Heart left ventricle (tissue), 16 donors: ENCODE measurements at regions not wholly inside any gene's neighbourhood (a gene's known extent, or its start where the extent isn't known, plus 50 kb on each side); places are given as distances from the start of the nearest gene placed in this dataset.

Experiments used
- ATAC-seq, 4 donors: fragments of 200-7000 bp; cut with Tn5 transposase; one replicate each; pipeline ENCODE4 v1.9.1; 2020 to 2022; ENCODE audit warnings: moderate library complexity in 4 of 4, mild to moderate bottlenecking in 3 of 4, moderate number of reproducible peaks in 1 of 4
- DNase-seq, 5 donors: peaks; one replicate each; pipeline ENCODE4 v3.0.0-alpha.2; 2020
- H3K27ac ChIP-seq, 12 donors: fragments of 200-600 bp; sonication (generic) in 4 of 12; one replicate each; pipeline versions ENCODE4 v1.5.0 to v1.8.0; 2016 to 2022; ENCODE audit warnings: mild to moderate bottlenecking in 2 of 12
- H3K27me3 ChIP-seq, 9 donors: fragments of 200-600 bp; sonication (generic) in 2 of 9; one replicate each; pipeline versions ENCODE4 v1.5.1 to v1.8.0; 2016 to 2022; ENCODE audit warnings: mild to moderate bottlenecking in 3 of 9
- H3K36me3 ChIP-seq, 9 donors: fragments of 200-600 bp; sonication (generic) in 2 of 9; one replicate each; pipeline versions ENCODE4 v1.5.0 to v1.8.0; 2018 to 2022; ENCODE audit warnings: mild to moderate bottlenecking in 2 of 9
- H3K4me1 ChIP-seq, 12 donors: fragments of 200-600 bp; sonication (generic) in 4 of 12; one replicate each; pipeline versions ENCODE4 v1.5.0 to v1.8.0; 2016 to 2022; ENCODE audit warnings: mild to moderate bottlenecking in 3 of 12
- H3K4me3 ChIP-seq, 12 donors: fragments of 200-600 bp; sonication (generic) in 4 of 12; one replicate each; pipeline versions ENCODE4 v1.5.0 to v1.8.0; 2017 to 2022; ENCODE audit warnings: mild to moderate bottlenecking in 9 of 12, moderate library complexity in 4 of 12
- H3K9me3 ChIP-seq, 12 donors: fragments of 200-600 bp; sonication (generic) in 4 of 12; one replicate each; pipeline versions ENCODE4 v1.5.0 to v1.8.0; 2016 to 2022; ENCODE audit warnings: mild to moderate bottlenecking in 1 of 12
- POLR2A ChIP-seq, 2 donors: fragments of 450-650 bp; IDR thresholded peaks; one replicate each; pipeline ENCODE4 v1.6.1; 2017; ENCODE audit warnings: antibody characterized with exemption in 2 of 2, mild to moderate bottlenecking in 2 of 2, moderate library complexity in 2 of 2
- WGBS, 4 donors: extraction: QIAGEN DNeasy Blood & Tissue Kit in 2 of 4; methylation state at CpG; one replicate each; pipeline versions ENCODE4 v1.1.5 to v1.1.7; 2013 to 2018; 5-methylcytosine and 5-hydroxymethylcytosine counted together
- intact Hi-C, 10 donors: fragments of 100-400 bp; cut with DNase I; formaldehyde crosslinking; loops; one replicate each; pipeline versions ENCODE4 v1.11.1 to v1.14.2; 2022
- TF ChIP-seq, protein P1 (sequence below), 12 donors: fragments of 200-600 bp; sonication (generic) in 4 of 12; IDR thresholded peaks; one replicate each; pipeline versions ENCODE4 v1.5.0 to v1.8.0; 2018 to 2022; ENCODE audit warnings: antibody characterized with exemption in 12 of 12, mild to moderate bottlenecking in 5 of 12
- donor health status: ischemic (EF 13 %, LVEDD 7.1; RV severe dilation, severe dysfunction).
- donor health status: healthy with polysubstance abuse.
- donor health status: DM: no; HTN: yes; CAD: no.
- donor health status: DM: no; HTN: no; CAD: no.
- donor health status: ischemic (EF 25% LVEDD 6.9; RV normal size, moderate dysfunction).
- donor health status: ischemic (EF 25% LVEDD 5.7; RV mildly dilated, moderate dysfunction).
- donor health status: healthy.
- donor health status: DM: yes; HTN: yes; CAD: no.
- donor health status: ischemic (EF 35%, LVEDD 5.7; RV mildly dilated, moderate dysfunction).
- donor health status: nonischemic (EF 11% LVEDD 7.7; RV severe dilation, severe dysfunction).
- donor health status: DM: yes; HTN: yes; CAD: no.
- donor health status: PGD.
- donor health status: ischemic (EF 29% LVEDD 5.4; RV normal size, mild dysfunction).
- donor health status: nonischemic (EF 23%, LVEDD 6.1; RV moderate dilation, normal function).

DNA sequence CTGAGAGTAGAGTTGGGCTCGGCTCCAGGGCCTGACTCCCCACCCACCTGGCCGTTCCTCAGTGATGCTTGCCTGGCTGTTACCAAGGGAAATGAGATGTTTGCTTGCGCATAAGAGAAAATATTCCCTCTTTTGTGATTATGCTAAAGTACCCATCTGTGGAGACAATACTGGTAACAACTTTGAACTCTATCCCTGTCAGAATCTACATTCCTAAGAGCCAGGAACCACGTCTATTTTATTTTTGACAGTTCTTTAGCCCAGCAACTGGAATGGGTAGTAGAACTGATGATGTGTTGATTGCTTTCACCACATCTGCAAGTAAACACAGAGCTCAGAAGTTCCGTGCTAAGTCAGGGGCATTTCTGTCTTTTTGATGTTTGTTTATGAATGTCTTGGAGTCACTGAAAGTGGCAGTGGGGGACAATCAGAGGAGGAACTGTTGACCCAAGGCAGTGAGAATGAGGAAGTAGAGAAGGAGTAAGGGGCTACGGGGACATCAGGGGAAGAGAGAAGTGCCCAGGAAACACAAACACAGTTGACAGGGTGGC lies 348.3 kb upstream of the SOX11 start:
- no peak for TF ChIP-seq POLR2A (IDR thresholded peaks at IDR 0.05)
- TF ChIP-seq, protein P1, sequence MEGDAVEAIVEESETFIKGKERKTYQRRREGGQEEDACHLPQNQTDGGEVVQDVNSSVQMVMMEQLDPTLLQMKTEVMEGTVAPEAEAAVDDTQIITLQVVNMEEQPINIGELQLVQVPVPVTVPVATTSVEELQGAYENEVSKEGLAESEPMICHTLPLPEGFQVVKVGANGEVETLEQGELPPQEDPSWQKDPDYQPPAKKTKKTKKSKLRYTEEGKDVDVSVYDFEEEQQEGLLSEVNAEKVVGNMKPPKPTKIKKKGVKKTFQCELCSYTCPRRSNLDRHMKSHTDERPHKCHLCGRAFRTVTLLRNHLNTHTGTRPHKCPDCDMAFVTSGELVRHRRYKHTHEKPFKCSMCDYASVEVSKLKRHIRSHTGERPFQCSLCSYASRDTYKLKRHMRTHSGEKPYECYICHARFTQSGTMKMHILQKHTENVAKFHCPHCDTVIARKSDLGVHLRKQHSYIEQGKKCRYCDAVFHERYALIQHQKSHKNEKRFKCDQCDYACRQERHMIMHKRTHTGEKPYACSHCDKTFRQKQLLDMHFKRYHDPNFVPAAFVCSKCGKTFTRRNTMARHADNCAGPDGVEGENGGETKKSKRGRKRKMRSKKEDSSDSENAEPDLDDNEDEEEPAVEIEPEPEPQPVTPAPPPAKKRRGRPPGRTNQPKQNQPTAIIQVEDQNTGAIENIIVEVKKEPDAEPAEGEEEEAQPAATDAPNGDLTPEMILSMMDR (IDR thresholded peaks at IDR 0.05): no peak
- DNase-seq: no peak
- Histone ChIP-seq H3K9me3 (no peaks in the 10 kb centered on the region), H3K4me3 (no peak overlapping the region), H3K36me3 (no peaks in the 10 kb centered on the region), H3K27me3 (no peaks in the 10 kb centered on the region), H3K27ac (no peak overlapping the region), H3K4me1 (no peaks in the 10 kb centered on the region)
- no peak for ATAC-seq
- WGBS, 4 donors: 59 to 72% (median 70%) methylated on average over 6 of the region's 6 CpGs
- intact Hi-C loops: no loop called here

- no peak for DNase-seq
- Histone ChIP-seq H3K9me3 (no peaks in the 10 kb centered on the region), H3K36me3 (no peaks in the 10 kb centered on the region), H3K27ac (no peak overlapping the region), H3K27me3 (no peaks in the 10 kb centered on the region), H3K4me1 (no peaks in the 10 kb centered on the region), H3K4me3 (no peak overlapping the region)
- intact Hi-C loops: no loop called here
- ATAC-seq: no peak
- TF ChIP-seq, protein P1 (IDR thresholded peaks at IDR 0.05): no peak
- TF ChIP-seq POLR2A (IDR thresholded peaks at IDR 0.05): no peak
- WGBS, 4 donors: 74 to 76% (median 75%) methylated on average over 2 of the region's 2 CpGs
Observed at GRCh38 chr2:5352286-5352685, 339.9 kb upstream of the SOX11 start.

GRCh38 chr2:5353565-5353964 lies 338.6 kb upstream of the SOX11 start:
- H3K27ac ChIP-seq: no peak overlapping the region
- intact Hi-C loops: no loop called here
- H3K36me3 ChIP-seq: no peaks in the 10 kb centered on the region
- H3K4me3 ChIP-seq: no peak overlapping the region
- ATAC-seq (no peak), DNase-seq (no peak)
- TF ChIP-seq, protein P1 (IDR thresholded peaks at IDR 0.05): no peak
- no peak for TF ChIP-seq POLR2A (IDR thresholded peaks at IDR 0.05)
- H3K27me3 ChIP-seq: no peaks in the 10 kb centered on the region
- 42 to 94% (median 58%) methylated on average over 1 of the region's 1 CpG for WGBS, 4 donors
- no peaks in the 10 kb centered on the region for H3K9me3 ChIP-seq
- no peaks in the 10 kb centered on the region for H3K4me1 ChIP-seq

- Histone ChIP-seq H3K36me3 (no peaks in the 10 kb centered on the region), H3K27ac (no peak overlapping the region), H3K9me3 (no peaks in the 10 kb centered on the region), H3K4me3 (no peak overlapping the region), H3K4me1 (no peaks in the 10 kb centered on the region), H3K27me3 (no peaks in the 10 kb centered on the region)
- WGBS, 4 donors: 41 to 63% (median 52%) methylated on average over 6 of the region's 6 CpGs
- DNase-seq (no peak), ATAC-seq (no peak)
- no peak for TF ChIP-seq POLR2A (IDR thresholded peaks at IDR 0.05)
- TF ChIP-seq, protein P1 (IDR thresholded peaks at IDR 0.05): no peak
- intact Hi-C loops: no loop called here
Observed at GRCh38 chr2:5359397-5359796, 332.8 kb upstream of the SOX11 start.
